Left renal pelvis (tissue), 4 donors: ENCODE measurements at regions not wholly inside any gene's neighbourhood (a gene's known extent, or its start where the extent isn't known, plus 50 kb on each side); places are given as distances from the start of the nearest gene placed in this dataset.
"Not testable (repeated sequence)": the region's sequence is repeated elsewhere in the genome, so short reads cannot be mapped to it uniquely, and the experiment has no call there.

Experiments
- DNase-seq, 4 donors: peaks; one replicate each; pipeline ENCODE4 v3.0.0-alpha.2; 2013; ENCODE audit warnings: low read depth in 4 of 4, low spot score in 3 of 4

GRCh38 chr2:187206471-187206870 is 241.6 kb downstream of the CALCRL start:
- no peak for DNase-seq

GRCh38 chr2:187206071-187206470 is 242.0 kb downstream of the CALCRL start:
- DNase-seq, result no peak

GRCh38 chr2:187198136-187198535 is 249.9 kb downstream of the CALCRL start:
- no peak for DNase-seq

GRCh38 chr2:187194049-187194448 is 254.0 kb downstream of the CALCRL start:
- no peak for DNase-seq

- no peak for DNase-seq
Measured at GRCh38 chr2:187188783-187189631, 259.0 kb downstream of the CALCRL start.

- no peak for DNase-seq
Measured at GRCh38 chr2:187187519-187187918, 260.5 kb downstream of the CALCRL start.

GRCh38 chr2:187180529-187180928 is 267.5 kb downstream of the CALCRL start:
- no peak for DNase-seq

GRCh38 chr2:187178876-187179275 is 269.2 kb downstream of the CALCRL start:
- not testable (repeated sequence) for DNase-seq

GRCh38 chr2:187177253-187177652 is 270.8 kb downstream of the CALCRL start:
- no peak for DNase-seq

GRCh38 chr2:187174582-187174981 is 273.5 kb downstream of the CALCRL start:
- no peak for DNase-seq

GRCh38 chr2:187171318-187171717 is 276.7 kb downstream of the CALCRL start:
- DNase-seq, result no peak

- no peak for DNase-seq
Measured at GRCh38 chr2:187169864-187170263, 278.2 kb downstream of the CALCRL start.

GRCh38 chr2:187168720-187169713 is 279.0 kb downstream of the CALCRL start:
- DNase-seq, result no peak

GRCh38 chr2:187167491-187167890 is 280.6 kb downstream of the CALCRL start:
- DNase-seq, result no peak

- DNase-seq, result no peak
Measured at GRCh38 chr2:187165936-187166610, 282.0 kb downstream of the CALCRL start.

- no peak for DNase-seq
Measured at GRCh38 chr2:187158452-187158851, 289.6 kb downstream of the CALCRL start.

GRCh38 chr2:187157046-187157445 is 291.0 kb downstream of the CALCRL start:
- DNase-seq, result no peak

GRCh38 chr2:187155476-187155875 is 292.6 kb downstream of the CALCRL start:
- DNase-seq, result no peak

GRCh38 chr2:187150670-187151069 is 297.4 kb downstream of the CALCRL start:
- DNase-seq, result no peak

- DNase-seq, result no peak
Measured at GRCh38 chr2:187148059-187148714, 299.2 kb upstream of the ZSWIM2 start.
